GM18858 (cell line): ENCODE measurements at regions not wholly inside any gene's neighbourhood (a gene's known extent, or its start where the extent isn't known, plus 50 kb on each side); places are given as distances from the start of the nearest gene placed in this dataset.
"Not testable (repeated sequence)": the region's sequence is repeated elsewhere in the genome, so short reads cannot be mapped to it uniquely, and the experiment has no call there.

ENCODE experiments used
- ATAC-seq: cut with Tn5 transposase; IDR thresholded peaks from one replicate; pipeline ENCODE4 v1.9.1; 2021; ENCODE audit not compliant: unreplicated experiment

- ATAC-seq = no peak
Measured at GRCh38 chr2:52414561-52415295, 1352.9 kb upstream of the CHAC2 start.

- not testable (repeated sequence) for ATAC-seq
Measured at GRCh38 chr2:52409308-52410118, 1358.1 kb upstream of the CHAC2 start.

DNA sequence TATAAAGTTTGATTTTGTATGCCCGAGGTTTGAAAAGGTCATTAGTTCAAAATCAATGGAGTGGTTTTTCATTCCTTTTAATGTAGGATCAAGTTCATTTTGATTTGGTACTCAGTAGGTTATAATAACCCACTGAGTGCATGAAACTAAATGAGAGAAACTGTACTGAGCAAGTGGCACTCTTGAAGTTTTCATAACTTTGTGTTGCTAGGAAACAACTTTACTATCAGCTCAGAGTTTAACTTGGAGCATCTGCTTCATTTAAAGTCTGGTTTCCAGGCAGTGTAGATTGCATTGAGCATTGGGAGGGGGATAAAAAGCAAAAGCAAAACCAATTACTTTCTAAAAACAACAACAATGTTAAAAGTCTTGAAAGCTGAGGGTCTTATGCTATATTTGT lies 1361.6 kb upstream of the CHAC2 start:
- no peak for ATAC-seq

GRCh38 chr2:52404866-52405265 lies 1362.7 kb upstream of the CHAC2 start:
- ATAC-seq = no peak

DNA sequence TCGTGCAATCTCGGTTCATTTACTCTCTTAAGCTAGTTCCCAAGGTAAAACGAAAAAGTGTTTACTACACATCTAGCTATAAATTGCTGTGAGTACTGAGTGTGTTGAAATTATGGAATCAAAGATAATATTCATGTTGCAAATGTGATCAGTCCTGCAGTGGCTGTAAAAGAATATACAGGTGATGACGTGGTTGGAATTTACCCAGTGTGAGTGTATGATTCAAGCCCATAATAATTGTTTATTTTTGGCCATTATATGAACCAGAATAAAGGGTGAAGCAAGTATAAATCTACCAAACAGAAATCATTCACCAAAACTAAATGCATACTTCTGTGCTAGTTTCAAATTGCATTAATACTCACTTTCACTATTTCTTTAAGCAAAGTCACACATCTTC lies 1363.6 kb upstream of the CHAC2 start:
- ATAC-seq = no peak

GRCh38 chr2:52402128-52402527 lies 1365.5 kb upstream of the CHAC2 start:
- ATAC-seq = no peak

- ATAC-seq = no peak
Measured at GRCh38 chr2:52396836-52397235, 1364.9 kb upstream of the NRXN1 start.

- no peak for ATAC-seq
Measured at GRCh38 chr2:52395912-52396311, 1364.0 kb upstream of the NRXN1 start.

DNA sequence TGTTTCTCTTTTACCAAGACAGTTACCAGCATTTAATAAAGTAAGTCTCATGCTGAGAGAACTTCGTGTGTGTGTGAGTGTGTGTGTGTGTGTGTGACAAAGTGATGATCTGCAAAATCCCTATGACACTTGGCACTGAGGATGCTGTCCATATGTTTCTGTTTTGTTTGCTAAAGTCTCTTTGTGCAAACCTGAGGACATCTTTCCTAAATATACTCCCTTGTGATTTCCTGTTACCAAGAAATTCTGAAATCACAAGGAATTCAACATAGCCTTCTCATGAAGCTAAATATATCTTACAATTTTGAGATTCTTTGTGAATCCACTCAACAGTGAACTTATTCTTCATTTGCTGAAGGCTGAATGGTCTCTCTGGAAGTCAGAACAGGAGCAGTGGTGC lies 1359.7 kb upstream of the NRXN1 start:
- no peak for ATAC-seq

DNA sequence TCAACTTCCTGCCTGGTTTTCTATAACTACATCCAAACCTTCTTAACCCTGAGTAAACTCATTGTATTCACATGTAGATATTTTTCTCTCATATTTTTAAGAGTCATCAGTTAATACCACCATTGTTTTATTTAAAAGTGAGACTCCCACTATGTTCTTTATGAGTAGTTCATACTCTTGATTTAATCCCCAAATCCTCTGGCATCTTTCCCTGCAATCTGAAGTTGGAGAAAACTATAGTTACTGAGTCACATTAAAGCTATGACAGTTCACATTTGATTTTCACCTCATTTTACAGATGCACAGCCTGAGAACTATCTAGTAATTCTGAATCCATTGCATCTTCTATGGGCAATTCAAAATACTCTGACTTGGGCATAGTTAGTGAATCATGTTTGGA lies 1358.7 kb upstream of the NRXN1 start:
- no peak for ATAC-seq

DNA sequence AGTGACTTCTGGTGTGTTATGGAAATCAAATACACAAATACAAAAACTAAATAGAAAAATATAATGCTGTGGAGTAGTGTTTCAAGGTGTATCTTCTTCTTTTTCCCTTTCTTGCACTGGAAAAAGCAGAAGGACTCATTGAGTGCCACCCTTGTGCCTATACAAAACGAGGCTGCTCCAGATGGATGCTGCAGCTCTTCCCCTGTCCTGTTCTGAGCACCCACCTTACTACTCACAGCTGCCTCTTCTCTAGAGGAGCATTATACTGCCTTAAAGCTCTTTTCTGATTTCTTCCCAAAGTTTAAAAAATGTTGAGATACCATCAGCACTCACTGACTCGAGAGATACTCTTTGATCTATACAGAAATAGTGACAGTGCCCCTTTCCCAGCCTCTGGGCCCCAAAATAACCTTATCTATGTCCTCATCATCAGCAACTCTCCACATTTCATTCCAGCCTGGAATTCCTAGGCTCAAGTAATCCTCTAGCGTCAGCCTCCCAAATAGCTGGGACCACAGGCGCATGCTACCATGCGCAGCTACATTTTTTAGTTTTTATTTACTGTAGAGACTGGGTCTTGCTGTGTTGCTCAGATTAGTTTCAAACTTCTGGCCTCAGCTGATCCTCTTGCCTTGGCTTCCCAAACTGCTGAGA lies 1356.1 kb upstream of the NRXN1 start:
- no peak for ATAC-seq

GRCh38 chr2:52386433-52387030 lies 1354.6 kb upstream of the NRXN1 start:
- ATAC-seq = no peak

- ATAC-seq = no peak
Measured at GRCh38 chr2:52383541-52383940, 1351.6 kb upstream of the NRXN1 start.

- no peak for ATAC-seq
Measured at GRCh38 chr2:52369178-52369577, 1337.2 kb upstream of the NRXN1 start.

GRCh38 chr2:52368141-52368540 lies 1336.2 kb upstream of the NRXN1 start:
- no peak for ATAC-seq

- no peak for ATAC-seq
Measured at GRCh38 chr2:52365946-52366345, 1334.0 kb upstream of the NRXN1 start.

GRCh38 chr2:52356556-52356955 lies 1324.6 kb upstream of the NRXN1 start:
- no peak for ATAC-seq

DNA sequence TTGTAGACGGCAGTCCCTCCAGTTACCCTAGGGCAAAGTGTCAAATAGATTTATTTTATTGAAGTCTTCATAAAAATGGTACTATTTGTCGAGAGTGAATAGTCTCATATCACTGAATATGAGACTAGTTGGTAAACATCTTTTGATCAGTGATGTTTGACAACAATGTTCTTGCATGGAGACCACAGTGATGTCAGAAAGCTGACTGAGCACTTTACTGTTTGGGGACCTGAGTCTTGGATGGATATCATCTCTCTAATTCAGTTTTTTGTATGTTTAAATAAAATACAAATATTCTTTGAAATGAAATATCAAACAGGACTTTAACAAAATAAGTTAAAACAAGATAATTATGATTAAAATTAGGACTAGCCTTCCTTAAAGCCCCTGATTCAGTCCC lies 1315.4 kb upstream of the NRXN1 start:
- no peak for ATAC-seq

- no peak for ATAC-seq
Measured at GRCh38 chr2:52345676-52346075, 1313.7 kb upstream of the NRXN1 start.

DNA sequence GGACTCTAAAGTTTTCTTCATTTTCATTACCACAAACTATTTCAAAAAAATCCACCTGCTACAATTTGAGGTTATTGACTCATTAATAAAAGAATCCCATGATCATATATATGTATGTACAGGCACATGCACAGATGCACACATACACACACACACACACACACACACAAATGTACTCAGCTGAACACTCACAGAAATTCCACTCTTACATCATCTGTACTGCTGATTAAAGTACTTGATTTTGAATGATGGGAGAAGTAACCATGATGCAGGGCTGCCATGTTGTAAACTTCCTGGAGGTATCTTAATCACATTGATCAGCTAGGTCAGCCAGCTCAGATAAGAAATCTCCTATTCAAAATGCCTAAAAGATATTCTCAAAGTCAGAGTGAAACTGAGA lies 1313.2 kb upstream of the NRXN1 start:
- no peak for ATAC-seq

- ATAC-seq = no peak
Measured at GRCh38 chr2:52343706-52344266, 1311.9 kb upstream of the NRXN1 start.
